ENCODE measurements at regions not wholly inside any gene's neighbourhood (a gene's known extent, or its start where the extent isn't known, plus 50 kb on each side); places are given as distances from the start of the nearest gene placed in this dataset.
"Not testable (repeated sequence)": the region's sequence is repeated elsewhere in the genome, so short reads cannot be mapped to it uniquely, and the experiment has no call there.

DNA sequence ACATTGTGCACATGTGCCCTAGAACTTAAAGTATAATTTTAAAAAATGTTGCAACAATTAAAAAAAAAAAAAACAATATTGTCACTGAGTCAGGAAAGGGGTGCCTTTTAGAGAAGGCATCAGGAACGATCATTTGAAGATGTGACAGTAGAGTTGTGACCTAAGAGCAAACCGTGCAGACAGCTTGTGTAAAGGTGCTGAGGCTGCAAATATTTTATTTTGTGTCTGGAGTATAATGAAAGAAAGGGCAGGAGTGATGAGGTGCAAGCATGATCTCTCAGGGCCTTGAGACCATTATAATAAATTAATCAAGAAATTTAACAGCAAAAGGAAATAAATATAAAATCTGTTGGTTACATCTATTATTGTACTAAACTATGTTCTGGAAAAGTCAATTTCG is 1219.7 kb downstream of the OLFM4 start:
- no peak overlapping the region for H3K4me3 ChIP-seq
- H3K27me3 ChIP-seq: no peaks in the 10 kb centered on the region
- DNase-seq (ENCODE audit: low spot score): no peak
- no peak overlapping the region for H3K27ac ChIP-seq
- peaks cover 0 to 4% of the 10 kb centered on the region in 2 donors for H3K9me3 ChIP-seq
- no peaks in the 10 kb centered on the region for H3K36me3 ChIP-seq
- no peaks in the 10 kb centered on the region for H3K4me1 ChIP-seq
- TF ChIP-seq, protein P1, sequence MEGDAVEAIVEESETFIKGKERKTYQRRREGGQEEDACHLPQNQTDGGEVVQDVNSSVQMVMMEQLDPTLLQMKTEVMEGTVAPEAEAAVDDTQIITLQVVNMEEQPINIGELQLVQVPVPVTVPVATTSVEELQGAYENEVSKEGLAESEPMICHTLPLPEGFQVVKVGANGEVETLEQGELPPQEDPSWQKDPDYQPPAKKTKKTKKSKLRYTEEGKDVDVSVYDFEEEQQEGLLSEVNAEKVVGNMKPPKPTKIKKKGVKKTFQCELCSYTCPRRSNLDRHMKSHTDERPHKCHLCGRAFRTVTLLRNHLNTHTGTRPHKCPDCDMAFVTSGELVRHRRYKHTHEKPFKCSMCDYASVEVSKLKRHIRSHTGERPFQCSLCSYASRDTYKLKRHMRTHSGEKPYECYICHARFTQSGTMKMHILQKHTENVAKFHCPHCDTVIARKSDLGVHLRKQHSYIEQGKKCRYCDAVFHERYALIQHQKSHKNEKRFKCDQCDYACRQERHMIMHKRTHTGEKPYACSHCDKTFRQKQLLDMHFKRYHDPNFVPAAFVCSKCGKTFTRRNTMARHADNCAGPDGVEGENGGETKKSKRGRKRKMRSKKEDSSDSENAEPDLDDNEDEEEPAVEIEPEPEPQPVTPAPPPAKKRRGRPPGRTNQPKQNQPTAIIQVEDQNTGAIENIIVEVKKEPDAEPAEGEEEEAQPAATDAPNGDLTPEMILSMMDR (IDR thresholded peaks at IDR 0.05): no peak

DNA sequence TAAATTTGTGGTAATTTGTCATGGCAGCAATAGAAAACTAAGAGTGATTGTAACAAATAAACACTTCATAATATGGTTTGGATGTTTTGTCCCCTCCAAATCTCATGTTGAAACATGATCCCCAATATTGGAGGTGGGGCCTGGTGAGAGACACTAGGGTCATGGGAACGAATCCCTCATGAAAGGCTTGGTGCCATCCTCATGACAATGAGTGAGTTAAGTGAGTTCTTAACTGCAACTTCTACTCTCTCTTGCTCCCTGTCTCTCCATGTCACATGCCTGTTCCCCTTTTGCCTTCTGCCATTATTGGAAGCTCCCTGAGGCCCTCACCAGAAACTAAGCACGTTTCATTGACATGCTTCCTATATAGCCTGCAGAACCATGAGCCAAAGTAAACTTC is 1233.2 kb downstream of the OLFM4 start:
- Histone ChIP-seq H3K36me3 (no peaks in the 10 kb centered on the region), H3K4me3 (no peak overlapping the region), H3K4me1 (no peaks in the 10 kb centered on the region), H3K27ac (no peak overlapping the region), H3K9me3 (no peaks in the 10 kb centered on the region), H3K27me3 (no peaks in the 10 kb centered on the region)
- TF ChIP-seq, protein P1 (IDR thresholded peaks at IDR 0.05): no peak
- no peak for DNase-seq (ENCODE audit: low spot score)

GRCh38 chr13:54263868-54264267 is 1235.3 kb downstream of the OLFM4 start:
- no peaks in the 10 kb centered on the region for H3K9me3 ChIP-seq
- no peak overlapping the region for H3K27ac ChIP-seq
- no peaks in the 10 kb centered on the region for H3K36me3 ChIP-seq
- no peak for DNase-seq (ENCODE audit: low spot score)
- no peak overlapping the region for H3K4me3 ChIP-seq
- no peaks in the 10 kb centered on the region for H3K27me3 ChIP-seq
- H3K4me1 ChIP-seq: no peaks in the 10 kb centered on the region
- TF ChIP-seq, protein P1 (IDR thresholded peaks at IDR 0.05): no peak

- not testable (repeated sequence) for H3K4me3 ChIP-seq, H3K27me3 ChIP-seq
Measured at GRCh38 chr13:54267253-54267668, 1238.6 kb downstream of the OLFM4 start.

GRCh38 chr13:54268013-54268695 is 1239.5 kb downstream of the OLFM4 start:
- not testable (repeated sequence) for H3K4me3 ChIP-seq; H3K27ac ChIP-seq; H3K36me3 ChIP-seq; DNase-seq (ENCODE audit: low spot score); H3K27me3 ChIP-seq; H3K9me3 ChIP-seq; H3K4me1 ChIP-seq

More at GRCh38 chr13:54267253-54267668, 1238.6 kb downstream of the OLFM4 start:
- not testable (repeated sequence) for H3K4me1 ChIP-seq; DNase-seq (ENCODE audit: low spot score); H3K36me3 ChIP-seq; H3K27ac ChIP-seq; H3K9me3 ChIP-seq

GRCh38 chr13:54287062-54287764 is 1258.6 kb downstream of the OLFM4 start:
- Histone ChIP-seq H3K4me3 (no peak overlapping the region), H3K27me3 (no peaks in the 10 kb centered on the region), H3K36me3 (no peaks in the 10 kb centered on the region), H3K9me3 (peaks cover 0 to 17% of the 10 kb centered on the region in 2 donors), H3K4me1 (no peaks in the 10 kb centered on the region), H3K27ac (no peak overlapping the region)
- TF ChIP-seq, protein P1 (IDR thresholded peaks at IDR 0.05): no peak
- DNase-seq (ENCODE audit: low spot score): no peak

Measured in right atrium auricular region (tissue), 2 donors.